Activated naive CD4-positive, alpha-beta T cell (primary cell): ENCODE measurements at regions not wholly inside any gene's neighbourhood (a gene's known extent, or its start where the extent isn't known, plus 50 kb on each side); places are given as distances from the start of the nearest gene placed in this dataset.

Source experiments
- DNase-seq, 4 experiments: peaks; one replicate each; lab custom pipeline; 2025; lab: John Stamatoyannopoulos, UW

GRCh38 chr16:9186061-9186460, 94.6 kb downstream of the HAPSTR1 start:
- DNase-seq = no peak

GRCh38 chr16:9188721-9189120, 97.3 kb downstream of the HAPSTR1 start:
- DNase-seq = no peak

- DNase-seq = no peak
Measured at GRCh38 chr16:9191274-9191850, 99.9 kb downstream of the HAPSTR1 start.

- DNase-seq = no peak
Measured at GRCh38 chr16:9192746-9193145, 101.3 kb downstream of the HAPSTR1 start.

- no peak for DNase-seq
Measured at GRCh38 chr16:9195287-9195686, 103.8 kb downstream of the HAPSTR1 start.

GRCh38 chr16:9197957-9198661, 106.7 kb downstream of the HAPSTR1 start:
- no peak for DNase-seq

- DNase-seq = no peak
Measured at GRCh38 chr16:9199311-9199710, 107.9 kb downstream of the HAPSTR1 start.

GRCh38 chr16:9199751-9200150, 108.3 kb downstream of the HAPSTR1 start:
- DNase-seq = no peak

- no peak for DNase-seq
Measured at GRCh38 chr16:9203956-9204355, 112.5 kb downstream of the HAPSTR1 start.

GRCh38 chr16:9205661-9206060, 114.2 kb downstream of the HAPSTR1 start:
- no peak for DNase-seq

GRCh38 chr16:9206156-9206555, 114.7 kb downstream of the HAPSTR1 start:
- DNase-seq = no peak

GRCh38 chr16:9212621-9213020, 121.2 kb downstream of the HAPSTR1 start:
- no peak for DNase-seq

- no peak for DNase-seq
Measured at GRCh38 chr16:9219813-9220212, 128.4 kb downstream of the HAPSTR1 start.

GRCh38 chr16:9225527-9226316, 134.3 kb downstream of the HAPSTR1 start:
- DNase-seq = no peak

GRCh38 chr16:9226924-9227323, 135.5 kb downstream of the HAPSTR1 start:
- no peak for DNase-seq

- DNase-seq = no peak
Measured at GRCh38 chr16:9231039-9231438, 139.6 kb downstream of the HAPSTR1 start.

GRCh38 chr16:9232102-9232770, 140.8 kb downstream of the HAPSTR1 start:
- DNase-seq = no peak

GRCh38 chr16:9235867-9236266, 144.4 kb downstream of the HAPSTR1 start:
- DNase-seq = no peak

- DNase-seq = no peak
Measured at GRCh38 chr16:9236319-9236718, 144.9 kb downstream of the HAPSTR1 start.

- DNase-seq = no peak
Measured at GRCh38 chr16:9238346-9238745, 146.9 kb downstream of the HAPSTR1 start.

GRCh38 chr16:9241177-9241576, 149.7 kb downstream of the HAPSTR1 start:
- no peak for DNase-seq

- DNase-seq = no peak
Measured at GRCh38 chr16:9248162-9248561, 156.7 kb downstream of the HAPSTR1 start.

GRCh38 chr16:9249534-9249933, 158.1 kb downstream of the HAPSTR1 start:
- DNase-seq = no peak
